Right atrium auricular region (tissue), 2 donors: ENCODE measurements at regions not wholly inside any gene's neighbourhood (a gene's known extent, or its start where the extent isn't known, plus 50 kb on each side); places are given as distances from the start of the nearest gene placed in this dataset.

Experiments used
- DNase-seq: peaks from one replicate; pipeline ENCODE4 v3.0.0-alpha.2; 2019; ENCODE audit warnings: low spot score
- H3K27ac ChIP-seq, 2 donors: fragments of 200-600 bp; sonication (generic); 1 replicate in 1 of 2; 2 replicates in 1 of 2; pipeline ENCODE4 v1.5.1; 2016 to 2019
- H3K27me3 ChIP-seq, 2 donors: fragments of 200-600 bp; sonication (generic); one replicate each; pipeline versions ENCODE4 v1.5.1 to v1.6.0; 2017 to 2019
- H3K36me3 ChIP-seq: fragments of 200-600 bp; sonication (generic); one replicate; pipeline ENCODE4 v1.5.1; 2016
- H3K4me1 ChIP-seq, 2 donors: fragments of 200-600 bp; sonication (generic); one replicate each; pipeline versions ENCODE4 v1.5.1 to v1.6.0; 2017 to 2019
- H3K4me3 ChIP-seq, 2 donors: fragments of 200-600 bp; sonication (generic); 1 replicate in 1 of 2; 2 replicates in 1 of 2; pipeline ENCODE4 v1.5.1; 2017 to 2019; ENCODE audit warnings: mild to moderate bottlenecking in 1 of 2, moderate library complexity in 1 of 2
- H3K9me3 ChIP-seq, 2 donors: fragments of 200-600 bp; sonication (generic); one replicate each; pipeline ENCODE4 v1.5.1; 2019
- TF ChIP-seq, protein P1 (sequence below), 2 donors: fragments of 200-600 bp; sonication (generic); IDR thresholded peaks; one replicate each; pipeline ENCODE4 v1.5.1; 2019; ENCODE audit warnings: antibody characterized with exemption in 2 of 2

DNA sequence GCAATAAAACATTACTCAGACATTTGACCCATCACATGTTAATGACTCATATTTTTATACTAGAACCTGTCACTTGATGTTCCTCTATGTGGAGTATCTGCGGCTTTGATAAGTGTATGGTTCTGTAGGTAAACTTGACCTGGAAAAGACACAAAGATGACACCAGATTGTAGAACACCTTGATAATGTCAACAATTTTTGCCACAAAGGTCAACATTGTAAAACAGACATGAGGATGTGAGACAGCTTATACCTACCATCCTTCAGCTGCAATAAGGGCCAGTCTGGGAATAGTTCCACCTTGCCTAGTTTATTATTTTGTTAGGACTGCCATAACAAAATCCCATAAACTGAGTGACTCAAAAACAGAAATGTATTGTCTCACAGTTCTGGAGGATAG, 202.4 kb downstream of the LMBRD1 start:
- TF ChIP-seq, protein P1, sequence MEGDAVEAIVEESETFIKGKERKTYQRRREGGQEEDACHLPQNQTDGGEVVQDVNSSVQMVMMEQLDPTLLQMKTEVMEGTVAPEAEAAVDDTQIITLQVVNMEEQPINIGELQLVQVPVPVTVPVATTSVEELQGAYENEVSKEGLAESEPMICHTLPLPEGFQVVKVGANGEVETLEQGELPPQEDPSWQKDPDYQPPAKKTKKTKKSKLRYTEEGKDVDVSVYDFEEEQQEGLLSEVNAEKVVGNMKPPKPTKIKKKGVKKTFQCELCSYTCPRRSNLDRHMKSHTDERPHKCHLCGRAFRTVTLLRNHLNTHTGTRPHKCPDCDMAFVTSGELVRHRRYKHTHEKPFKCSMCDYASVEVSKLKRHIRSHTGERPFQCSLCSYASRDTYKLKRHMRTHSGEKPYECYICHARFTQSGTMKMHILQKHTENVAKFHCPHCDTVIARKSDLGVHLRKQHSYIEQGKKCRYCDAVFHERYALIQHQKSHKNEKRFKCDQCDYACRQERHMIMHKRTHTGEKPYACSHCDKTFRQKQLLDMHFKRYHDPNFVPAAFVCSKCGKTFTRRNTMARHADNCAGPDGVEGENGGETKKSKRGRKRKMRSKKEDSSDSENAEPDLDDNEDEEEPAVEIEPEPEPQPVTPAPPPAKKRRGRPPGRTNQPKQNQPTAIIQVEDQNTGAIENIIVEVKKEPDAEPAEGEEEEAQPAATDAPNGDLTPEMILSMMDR (IDR thresholded peaks at IDR 0.05), result no peak
- DNase-seq, result no peak
- H3K9me3 ChIP-seq, result no peaks in the 10 kb centered on the region
- no peak overlapping the region for H3K27ac ChIP-seq
- no peaks in the 10 kb centered on the region for H3K36me3 ChIP-seq
- H3K27me3 ChIP-seq, result no peaks in the 10 kb centered on the region
- H3K4me1 ChIP-seq, result no peaks in the 10 kb centered on the region
- H3K4me3 ChIP-seq, result no peak overlapping the region

GRCh38 chr6:69593706-69594105, 203.1 kb downstream of the LMBRD1 start:
- Histone ChIP-seq H3K4me3 (no peak overlapping the region), H3K36me3 (no peaks in the 10 kb centered on the region), H3K4me1 (no peaks in the 10 kb centered on the region), H3K27ac (no peak overlapping the region), H3K9me3 (no peaks in the 10 kb centered on the region), H3K27me3 (no peaks in the 10 kb centered on the region)
- TF ChIP-seq, protein P1 (IDR thresholded peaks at IDR 0.05), result no peak
- DNase-seq, result no peak

DNA sequence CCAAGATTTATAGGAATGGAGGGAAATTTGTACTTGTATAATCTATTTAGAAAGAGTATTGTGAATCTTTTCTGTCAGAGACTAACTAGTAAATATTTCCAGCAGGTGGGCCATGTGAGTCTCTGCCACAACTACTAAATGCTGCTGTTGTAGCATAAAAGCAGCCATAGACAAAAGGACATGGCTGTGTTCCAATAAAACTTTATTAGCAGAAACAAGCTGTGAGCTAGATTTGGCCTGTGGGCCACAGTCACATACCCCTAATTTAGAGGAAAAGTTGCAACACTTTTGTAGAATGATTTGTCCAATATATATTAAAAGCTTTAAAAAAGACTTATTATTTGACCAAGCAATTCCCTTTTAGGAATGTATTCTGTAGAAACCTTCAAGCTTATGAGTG, 207.2 kb downstream of the LMBRD1 start:
- Histone ChIP-seq H3K4me1 (no peaks in the 10 kb centered on the region), H3K9me3 (no peaks in the 10 kb centered on the region), H3K4me3 (no peak overlapping the region), H3K36me3 (no peaks in the 10 kb centered on the region), H3K27me3 (no peaks in the 10 kb centered on the region), H3K27ac (no peak overlapping the region)
- TF ChIP-seq, protein P1 (IDR thresholded peaks at IDR 0.05), result no peak
- DNase-seq, result no peak

DNA sequence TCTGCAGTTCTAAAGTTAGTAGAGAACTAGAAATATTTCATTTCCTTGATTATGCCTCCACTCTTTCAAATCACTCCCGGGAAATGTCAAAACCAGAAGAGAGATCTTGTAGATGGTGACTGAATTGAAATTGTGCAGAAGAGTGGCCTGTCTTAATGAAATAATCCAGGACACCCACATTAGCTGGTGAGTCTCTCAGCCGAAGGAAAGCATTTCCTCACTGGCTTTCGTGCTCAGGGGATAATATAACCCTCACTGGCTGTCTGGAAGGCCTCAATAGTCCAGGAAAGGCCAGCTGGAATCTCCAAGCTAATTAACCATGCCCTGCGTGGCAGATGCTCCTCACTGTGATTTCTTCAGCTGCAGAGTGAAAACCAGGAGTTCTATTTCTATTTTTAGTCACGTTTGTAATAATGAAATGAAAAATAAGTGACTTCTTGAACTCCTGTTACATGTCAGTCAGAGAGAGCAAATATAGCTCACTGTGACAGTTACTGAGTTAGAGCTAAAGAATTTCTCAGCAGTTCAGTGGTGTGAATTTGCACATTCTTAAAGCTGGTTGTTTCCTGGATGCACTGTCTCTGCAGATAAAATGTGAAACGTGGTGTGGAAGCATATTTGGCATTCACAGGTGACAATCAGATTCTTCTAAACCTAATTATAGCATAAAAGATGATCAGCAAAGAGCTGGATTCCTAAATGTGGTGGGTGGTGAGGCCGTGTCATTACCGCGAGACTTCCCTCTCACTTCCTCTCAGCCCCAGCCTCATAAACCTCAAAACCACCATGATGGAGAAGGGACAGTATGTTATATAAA, 211.7 kb downstream of the LMBRD1 start:
- Histone ChIP-seq H3K27ac (peak overlapping the region in 1 of 2 donors; percentile 55), H3K9me3 (no peaks in the 10 kb centered on the region), H3K27me3 (no peaks in the 10 kb centered on the region), H3K36me3 (no peaks in the 10 kb centered on the region), H3K4me1 (no peaks in the 10 kb centered on the region), H3K4me3 (no peak overlapping the region)
- TF ChIP-seq, protein P1 (IDR thresholded peaks at IDR 0.05), result no peak
- no peak for DNase-seq

DNA sequence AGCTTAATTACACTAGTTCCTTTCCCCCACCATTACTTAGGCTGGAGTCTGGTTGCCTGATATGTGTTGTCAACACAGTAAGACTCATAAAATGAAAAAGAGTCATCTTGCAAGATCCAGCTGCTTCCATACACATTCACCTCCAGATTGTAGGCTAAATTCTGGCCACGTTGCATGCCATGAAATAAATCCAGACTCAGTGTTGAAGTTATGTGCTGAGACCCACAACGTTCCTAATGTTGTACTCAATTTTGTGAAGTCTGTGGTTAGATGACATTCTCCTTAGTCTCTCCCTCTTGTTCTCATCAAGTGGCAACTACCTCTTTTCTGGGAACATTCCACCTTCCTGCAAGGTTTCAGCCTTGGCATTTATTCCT, 212.3 kb downstream of the LMBRD1 start:
- H3K9me3 ChIP-seq, result no peaks in the 10 kb centered on the region
- H3K27ac ChIP-seq, result peak overlapping the region in 1 of 2 donors; percentile 55
- no peaks in the 10 kb centered on the region for H3K27me3 ChIP-seq
- no peak for DNase-seq
- no peaks in the 10 kb centered on the region for H3K4me1 ChIP-seq
- TF ChIP-seq, protein P1 (IDR thresholded peaks at IDR 0.05), result no peak
- no peak overlapping the region for H3K4me3 ChIP-seq
- no peaks in the 10 kb centered on the region for H3K36me3 ChIP-seq

- no peaks in the 10 kb centered on the region for H3K36me3 ChIP-seq
- H3K27ac ChIP-seq, result no peak overlapping the region
- TF ChIP-seq, protein P1 (IDR thresholded peaks at IDR 0.05), result no peak
- H3K27me3 ChIP-seq, result no peaks in the 10 kb centered on the region
- no peaks in the 10 kb centered on the region for H3K9me3 ChIP-seq
- no peak for DNase-seq
- H3K4me1 ChIP-seq, result no peaks in the 10 kb centered on the region
- H3K4me3 ChIP-seq, result no peak overlapping the region
Measured at GRCh38 chr6:69581581-69581980, 215.2 kb downstream of the LMBRD1 start.
